SK-N-SH treated with all-trans-retinoic acid at 6 μM for 48 hours (cell line): ENCODE measurements at regions not wholly inside any gene's neighbourhood (a gene's known extent, or its start where the extent isn't known, plus 50 kb on each side); places are given as distances from the start of the nearest gene placed in this dataset.

ENCODE experiments used
- ARNTL ChIP-seq: fragments of 450-650 bp; formaldehyde crosslinking; IDR thresholded peaks from 2 replicates; pipeline ENCODE4 v1.5.0; 2020; ENCODE audit warnings: low read depth, mild to moderate bottlenecking, moderate library complexity, borderline replicate concordance
- GLIS3 ChIP-seq: fragments of 250-450 bp; sonication (Bioruptor Pico); IDR thresholded peaks from 2 replicates; pipeline ENCODE4 v1.5.0; 2020; ENCODE audit warnings: mild to moderate bottlenecking, moderate library complexity
- PATZ1 ChIP-seq: fragments of 250-450 bp; sonication (Bioruptor Pico); IDR thresholded peaks from 2 replicates; pipeline ENCODE4 v1.8.0; 2020; ENCODE audit warnings: mild to moderate bottlenecking, moderate library complexity, borderline replicate concordance
- PPARA ChIP-seq: fragments of 250-450 bp; sonication (Bioruptor Pico); IDR thresholded peaks from 2 replicates; pipeline ENCODE4 v1.5.0; 2020; ENCODE audit warnings: mild to moderate bottlenecking, borderline replicate concordance
- TOX ChIP-seq: fragments of 250-450 bp; sonication (Bioruptor Pico); IDR thresholded peaks from 2 replicates; pipeline ENCODE4 v1.8.0; 2021; ENCODE audit warnings: mild to moderate bottlenecking, moderate library complexity, borderline replicate concordance
- ZFP3 ChIP-seq: fragments of 250-450 bp; sonication (Bioruptor Pico); IDR thresholded peaks from 2 replicates; pipeline ENCODE4 v1.5.0; 2020; ENCODE audit warnings: mild to moderate bottlenecking, moderate library complexity

DNA sequence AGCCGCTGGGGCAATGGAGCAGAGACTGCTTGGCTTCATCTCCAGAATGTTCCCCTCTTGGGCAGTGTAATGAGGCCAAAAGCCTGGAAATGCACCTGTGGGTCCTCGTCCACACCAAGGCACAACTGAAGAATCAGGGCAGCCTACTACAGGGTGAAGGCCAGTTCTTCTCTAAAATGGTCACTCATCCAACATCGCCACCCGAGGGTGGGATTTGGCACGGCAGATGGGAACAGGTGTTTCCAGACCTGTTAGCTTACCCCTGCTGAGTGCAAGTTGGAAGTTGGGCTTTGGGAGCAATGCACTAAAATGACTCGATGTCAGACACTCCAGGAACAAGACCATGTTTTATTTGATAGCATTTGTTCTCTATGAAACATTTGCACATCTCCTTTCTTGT lies 543.7 kb downstream of the NPHP4 start:
- TF ChIP-seq PPARA (no peak), ZFP3 (CRISPR knock-in tag) (no peak), PATZ1 (CRISPR knock-in tag) (no peak), TOX (CRISPR knock-in tag) (no peak), ARNTL (no peak), GLIS3 (CRISPR knock-in tag) (no peak)
